HEK293 (cell line): ENCODE measurements at regions not wholly inside any gene's neighbourhood (a gene's known extent, or its start where the extent isn't known, plus 50 kb on each side); places are given as distances from the start of the nearest gene placed in this dataset.

Experiments
- CTCF ChIA-PET: fragments of 350-600 bp; formaldehyde crosslinking; extraction: SDS; loops from one replicate; lab custom pipeline; 2021; ENCODE audit warnings: antibody characterized with exemption; lab: Yijun Ruan, JAX
- POLR2A ChIA-PET: fragments of 300-600 bp; formaldehyde crosslinking; extraction: SDS; loops from one replicate; lab custom pipeline; 2020; ENCODE audit warnings: antibody characterized with exemption, inconsistent platforms; lab: Yijun Ruan, JAX
- H3K27ac ChIP-seq: fragments of 200-500 bp; sonication (Bioruptor generic); 2 replicates; pipeline ENCODE4 v1.5.1; 2014; ENCODE audit warnings: low read depth, low read length, control low read depth, inconsistent platforms; ENCODE audit errors: extremely low read depth
- H3K36me3 ChIP-seq, 2 experiments: fragments of 200-500 bp in 1 of 2; sonication (Bioruptor generic) in 1 of 2; 1 replicate in 1 of 2; 2 replicates in 1 of 2; pipeline ENCODE4 v1.5.1; 2014 to 2017; ENCODE audit warnings: inconsistent platforms in 2 of 2, low read length in 2 of 2; ENCODE audit not compliant: control insufficient read depth in 2 of 2, insufficient read depth in 1 of 2
- H3K4me1 ChIP-seq: fragments of 200-500 bp; sonication (Bioruptor generic); 2 replicates; pipeline ENCODE4 v1.5.1; 2014; ENCODE audit warnings: mild to moderate bottlenecking, low read length, inconsistent platforms; ENCODE audit not compliant: control insufficient read depth, insufficient read depth
- H3K4me3 ChIP-seq: 2 replicates; pipeline ENCODE4 v1.5.1; 2011; ENCODE audit warnings: low read depth, mild to moderate bottlenecking, control low read depth, low read length, moderate library complexity
- H3K9me3 ChIP-seq: fragments of 200-500 bp; sonication (Bioruptor generic); 2 replicates; pipeline ENCODE4 v1.5.1; 2014; ENCODE audit warnings: low read depth, low read length, inconsistent platforms; ENCODE audit not compliant: control insufficient read depth, insufficient read depth
- HOXD13 ChIP-seq: sonication (generic); formaldehyde crosslinking; IDR thresholded peaks from 2 replicates; pipeline ENCODE4 v1.8.0; 2022; ENCODE audit warnings: missing genetic modification reagents, borderline replicate concordance
- PRDM2 ChIP-seq: fragments of 450-650 bp; formaldehyde crosslinking; IDR thresholded peaks from 2 replicates; pipeline ENCODE4 v1.5.1; 2016; ENCODE audit warnings: missing biosample characterization, missing genetic modification characterization, borderline replicate concordance
- SALL2 ChIP-seq: fragments of 450-650 bp; formaldehyde crosslinking; IDR thresholded peaks from 2 replicates; pipeline ENCODE4 v1.5.0; 2017; ENCODE audit warnings: missing biosample characterization, mild to moderate bottlenecking, missing genetic modification characterization, borderline replicate concordance
- SETDB1 ChIP-seq: IDR thresholded peaks from one replicate; pipeline ENCODE4 v1.6.1; 2017; ENCODE audit warnings: mild to moderate bottlenecking, low read length, moderate library complexity, mixed read lengths; ENCODE audit not compliant: insufficient read length
- ZFP41 ChIP-seq: fragments of 450-650 bp; formaldehyde crosslinking; IDR thresholded peaks from 2 replicates; pipeline ENCODE4 v1.5.1; 2016; ENCODE audit warnings: missing biosample characterization, missing genetic modification characterization, borderline replicate concordance
- ZNF280C ChIP-seq: fragments of 450-650 bp; formaldehyde crosslinking; IDR thresholded peaks from 2 replicates; pipeline ENCODE4 v1.5.1; 2016; ENCODE audit warnings: missing biosample characterization, missing genetic modification characterization
- ZNF311 ChIP-seq: fragments of 450-650 bp; formaldehyde crosslinking; IDR thresholded peaks from 2 replicates; pipeline ENCODE4 v1.5.1; 2017; ENCODE audit warnings: missing biosample characterization, missing genetic modification characterization, borderline replicate concordance
- ZNF558 ChIP-seq: fragments of 450-650 bp; formaldehyde crosslinking; IDR thresholded peaks from 2 replicates; pipeline ENCODE4 v1.5.1; 2016; ENCODE audit warnings: missing biosample characterization, missing genetic modification characterization
- ZNF561 ChIP-seq: fragments of 450-650 bp; IDR thresholded peaks from 2 replicates; pipeline ENCODE4 v1.5.1; 2018; ENCODE audit warnings: missing biosample characterization, missing genetic modification characterization, borderline replicate concordance
- ZNF626 ChIP-seq: fragments of 450-650 bp; sonication (Bioruptor Pico); formaldehyde crosslinking; IDR thresholded peaks from 2 replicates; pipeline ENCODE4 v1.5.1; 2018; ENCODE audit warnings: missing biosample characterization, missing genetic modification characterization, inconsistent platforms
- ZNF629 ChIP-seq: fragments of 450-650 bp; formaldehyde crosslinking; IDR thresholded peaks from 2 replicates; pipeline ENCODE4 v1.5.1; 2017; ENCODE audit warnings: missing biosample characterization, missing genetic modification characterization
- ZNF776 ChIP-seq: fragments of 450-650 bp; formaldehyde crosslinking; IDR thresholded peaks from 2 replicates; pipeline ENCODE4 v1.5.0; 2017; ENCODE audit warnings: missing biosample characterization, missing genetic modification characterization, borderline replicate concordance
- TF ChIP-seq, protein P1 (sequence below): fragments of 450-650 bp; IDR thresholded peaks from 2 replicates; pipeline ENCODE4 v1.5.1; 2018; ENCODE audit warnings: missing biosample characterization, missing genetic modification characterization
- TF ChIP-seq, protein P2 (sequence below): fragments of 450-650 bp; formaldehyde crosslinking; IDR thresholded peaks from 2 replicates; pipeline ENCODE4 v1.5.1; 2016; ENCODE audit warnings: missing biosample characterization, missing genetic modification characterization, borderline replicate concordance

DNA sequence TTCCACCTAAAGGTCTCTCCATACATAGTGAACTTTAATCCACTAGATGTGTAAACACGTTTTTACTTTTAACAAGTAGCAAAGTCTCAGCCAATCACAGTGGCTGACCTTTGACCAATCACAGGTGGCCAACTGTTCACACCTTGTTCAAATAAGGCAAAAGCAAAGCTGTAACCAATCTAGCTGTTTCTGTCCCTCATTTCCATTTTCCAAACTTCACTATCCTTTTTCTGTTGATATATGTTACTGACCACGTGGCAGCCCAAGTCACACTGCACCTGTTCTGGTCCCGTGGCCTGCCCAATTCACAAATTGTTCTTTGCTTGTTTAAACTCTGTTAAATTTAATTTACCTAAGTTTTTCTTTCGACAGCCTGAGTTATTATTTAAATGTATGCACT lies 393.5 kb upstream of the NETO1 start (continued):
- TF ChIP-seq PRDM2 (tag by site-specific recombination): no peak
- TF ChIP-seq ZNF561 (tag by site-specific recombination): no peak

DNA sequence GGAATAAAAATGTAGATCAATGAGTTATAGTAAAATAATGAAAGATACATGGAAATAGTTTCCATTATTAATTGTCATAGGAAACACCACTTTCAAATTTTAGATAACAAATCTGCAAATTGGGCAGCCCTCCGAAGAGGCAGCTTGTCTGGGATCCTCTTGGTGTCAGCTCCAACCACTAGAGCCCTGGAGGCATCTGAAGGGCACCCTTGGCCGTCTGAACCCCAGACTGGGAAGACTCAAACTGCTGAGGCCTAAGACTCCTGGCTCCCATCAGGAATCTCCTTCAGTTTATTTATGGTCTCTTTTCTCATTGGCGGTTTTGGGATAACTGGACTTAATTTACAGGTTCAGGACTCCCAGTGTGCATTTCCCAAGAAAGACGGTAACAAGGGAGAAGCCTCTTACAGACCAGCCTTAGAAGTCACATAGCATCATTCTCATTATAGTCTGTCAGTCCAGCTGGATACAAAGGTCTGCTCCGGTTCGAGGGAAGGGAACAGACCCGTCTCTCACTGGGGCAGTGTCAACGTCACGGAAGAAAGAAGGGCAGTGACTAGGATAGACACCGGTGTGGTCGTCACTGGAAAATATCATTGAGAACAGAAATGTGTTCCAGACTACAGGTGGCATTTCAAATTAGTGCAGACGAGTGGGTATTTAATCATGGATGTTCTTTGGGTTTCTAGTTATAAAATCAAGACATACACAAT lies 390.7 kb upstream of the NETO1 start:
- H3K9me3 ChIP-seq: no peaks in the 10 kb centered on the region
- H3K36me3 ChIP-seq: no peaks in the 10 kb centered on the region
- H3K27ac ChIP-seq: no peak overlapping the region
- POLR2A ChIA-PET: no interaction called here
- H3K4me1 ChIP-seq: no peaks in the 10 kb centered on the region
- no peak overlapping the region for H3K4me3 ChIP-seq
- no peak for TF ChIP-seq ZNF776 (tag by site-specific recombination)
- TF ChIP-seq ZFP41: no peak
- no peak for TF ChIP-seq ZNF626 (tag by site-specific recombination)
- TF ChIP-seq, protein P1, sequence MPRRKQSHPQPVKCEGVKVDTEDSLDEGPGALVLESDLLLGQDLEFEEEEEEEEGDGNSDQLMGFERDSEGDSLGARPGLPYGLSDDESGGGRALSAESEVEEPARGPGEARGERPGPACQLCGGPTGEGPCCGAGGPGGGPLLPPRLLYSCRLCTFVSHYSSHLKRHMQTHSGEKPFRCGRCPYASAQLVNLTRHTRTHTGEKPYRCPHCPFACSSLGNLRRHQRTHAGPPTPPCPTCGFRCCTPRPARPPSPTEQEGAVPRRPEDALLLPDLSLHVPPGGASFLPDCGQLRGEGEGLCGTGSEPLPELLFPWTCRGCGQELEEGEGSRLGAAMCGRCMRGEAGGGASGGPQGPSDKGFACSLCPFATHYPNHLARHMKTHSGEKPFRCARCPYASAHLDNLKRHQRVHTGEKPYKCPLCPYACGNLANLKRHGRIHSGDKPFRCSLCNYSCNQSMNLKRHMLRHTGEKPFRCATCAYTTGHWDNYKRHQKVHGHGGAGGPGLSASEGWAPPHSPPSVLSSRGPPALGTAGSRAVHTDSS (tag by site-specific recombination): no peak
- no peak for TF ChIP-seq SALL2 (tag by site-specific recombination)
- no peak for TF ChIP-seq HOXD13
- TF ChIP-seq ZNF280C (tag by site-specific recombination): no peak
- TF ChIP-seq ZNF558 (tag by site-specific recombination): no peak
- TF ChIP-seq SETDB1: no peak
- no peak for TF ChIP-seq ZNF311 (tag by site-specific recombination)
- TF ChIP-seq, protein P2, sequence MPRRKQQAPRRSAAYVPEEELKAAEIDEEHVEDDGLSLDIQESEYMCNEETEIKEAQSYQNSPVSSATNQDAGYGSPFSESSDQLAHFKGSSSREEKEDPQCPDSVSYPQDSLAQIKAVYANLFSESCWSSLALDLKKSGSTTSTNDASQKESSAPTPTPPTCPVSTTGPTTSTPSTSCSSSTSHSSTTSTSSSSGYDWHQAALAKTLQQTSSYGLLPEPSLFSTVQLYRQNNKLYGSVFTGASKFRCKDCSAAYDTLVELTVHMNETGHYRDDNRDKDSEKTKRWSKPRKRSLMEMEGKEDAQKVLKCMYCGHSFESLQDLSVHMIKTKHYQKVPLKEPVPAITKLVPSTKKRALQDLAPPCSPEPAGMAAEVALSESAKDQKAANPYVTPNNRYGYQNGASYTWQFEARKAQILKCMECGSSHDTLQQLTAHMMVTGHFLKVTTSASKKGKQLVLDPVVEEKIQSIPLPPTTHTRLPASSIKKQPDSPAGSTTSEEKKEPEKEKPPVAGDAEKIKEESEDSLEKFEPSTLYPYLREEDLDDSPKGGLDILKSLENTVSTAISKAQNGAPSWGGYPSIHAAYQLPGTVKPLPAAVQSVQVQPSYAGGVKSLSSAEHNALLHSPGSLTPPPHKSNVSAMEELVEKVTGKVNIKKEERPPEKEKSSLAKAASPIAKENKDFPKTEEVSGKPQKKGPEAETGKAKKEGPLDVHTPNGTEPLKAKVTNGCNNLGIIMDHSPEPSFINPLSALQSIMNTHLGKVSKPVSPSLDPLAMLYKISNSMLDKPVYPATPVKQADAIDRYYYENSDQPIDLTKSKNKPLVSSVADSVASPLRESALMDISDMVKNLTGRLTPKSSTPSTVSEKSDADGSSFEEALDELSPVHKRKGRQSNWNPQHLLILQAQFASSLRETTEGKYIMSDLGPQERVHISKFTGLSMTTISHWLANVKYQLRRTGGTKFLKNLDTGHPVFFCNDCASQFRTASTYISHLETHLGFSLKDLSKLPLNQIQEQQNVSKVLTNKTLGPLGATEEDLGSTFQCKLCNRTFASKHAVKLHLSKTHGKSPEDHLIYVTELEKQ (tag by site-specific recombination): no peak
- TF ChIP-seq ZNF629 (tag by site-specific recombination): no peak
- CTCF ChIA-PET: no interaction called here
